Inflammatory macrophage treated with lipopolysaccharide for 1 hour (primary cell): ENCODE measurements at regions not wholly inside any gene's neighbourhood (a gene's known extent, or its start where the extent isn't known, plus 50 kb on each side); places are given as distances from the start of the nearest gene placed in this dataset.

Experiments used
- DNase-seq, 2 donors: peaks; one replicate each; pipeline ENCODE4 v3.0.0-alpha.2; 2020 to 2022

- DNase-seq, result no peak
Observed at GRCh38 chr18:27430595-27430994, 245.5 kb upstream of the CHST9 start.

DNA sequence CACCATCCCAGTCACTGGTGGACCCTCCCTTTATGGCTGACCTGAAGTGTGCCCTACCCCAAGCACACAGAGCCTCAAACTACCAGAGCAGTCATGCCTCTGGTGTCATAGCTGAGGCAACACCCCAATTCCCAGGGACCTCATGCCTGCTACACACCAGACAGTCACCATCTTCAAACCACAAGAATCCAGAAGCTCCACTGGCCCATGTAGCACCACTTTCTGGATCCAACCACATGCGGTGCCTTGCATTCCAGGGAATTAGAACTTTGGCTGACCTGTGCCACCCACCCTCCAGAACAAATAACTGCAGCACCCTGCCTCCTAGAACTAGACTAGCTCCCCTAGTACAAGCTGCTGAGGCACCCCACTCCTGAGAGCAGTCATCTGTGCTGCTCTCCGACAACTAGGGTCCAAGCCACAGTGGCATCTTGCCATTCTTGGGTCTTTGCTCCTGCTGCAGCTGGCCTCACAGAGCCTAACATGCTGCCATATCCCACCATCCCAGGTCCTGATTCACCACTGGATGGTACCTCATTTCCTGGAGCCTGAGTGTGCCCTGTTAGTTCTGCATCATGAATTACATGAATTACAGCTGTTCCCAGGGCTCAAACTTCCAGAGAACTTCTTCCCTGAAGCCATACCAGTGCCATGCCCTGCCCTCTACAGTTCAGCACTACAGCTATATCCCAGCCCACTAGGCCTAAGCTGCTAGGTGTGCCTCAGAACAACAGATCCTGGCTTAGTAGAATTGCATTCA lies 243.8 kb upstream of the CHST9 start:
- no peak for DNase-seq

DNA sequence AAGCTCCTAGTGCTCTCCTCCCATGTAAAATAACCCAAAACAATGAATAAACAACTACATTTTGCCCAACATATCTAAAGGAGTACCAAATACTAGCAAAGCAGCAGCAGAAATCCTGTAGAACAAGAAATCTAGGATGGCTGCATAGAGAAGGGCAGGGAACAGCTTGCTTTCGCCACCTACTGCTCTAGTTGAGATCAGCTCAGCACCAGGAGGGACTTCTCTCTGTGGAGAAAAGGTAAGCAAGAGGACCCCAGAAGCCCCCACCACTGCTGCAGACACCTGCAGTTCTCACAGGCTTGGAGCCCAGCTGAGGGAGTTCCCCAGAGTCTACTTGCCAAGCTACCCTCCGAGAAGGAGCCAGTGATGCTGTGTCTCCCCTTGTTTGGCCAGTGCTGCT lies 243.0 kb upstream of the CHST9 start:
- no peak for DNase-seq

DNA sequence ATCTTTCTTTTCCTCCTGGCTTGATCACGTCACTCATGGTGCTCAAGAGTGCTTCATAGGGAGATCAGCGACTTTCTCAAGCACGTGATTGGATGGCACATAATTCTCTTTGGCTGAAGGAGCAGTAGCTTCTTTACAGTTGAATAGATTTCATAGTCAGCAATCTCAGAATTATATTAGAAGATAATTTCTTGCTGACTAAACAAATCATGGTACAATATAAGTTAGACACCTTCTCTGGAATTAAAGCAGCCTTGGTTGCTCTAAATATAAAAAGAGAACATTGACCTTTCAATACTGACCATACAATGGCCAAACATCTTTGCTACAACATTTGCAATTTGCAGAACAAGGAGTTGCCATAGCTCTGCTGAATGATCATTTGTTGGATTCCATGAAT lies 238.5 kb upstream of the CHST9 start:
- no peak for DNase-seq

GRCh38 chr18:27419646-27420045 lies 234.5 kb upstream of the CHST9 start:
- DNase-seq, result no peak

DNA sequence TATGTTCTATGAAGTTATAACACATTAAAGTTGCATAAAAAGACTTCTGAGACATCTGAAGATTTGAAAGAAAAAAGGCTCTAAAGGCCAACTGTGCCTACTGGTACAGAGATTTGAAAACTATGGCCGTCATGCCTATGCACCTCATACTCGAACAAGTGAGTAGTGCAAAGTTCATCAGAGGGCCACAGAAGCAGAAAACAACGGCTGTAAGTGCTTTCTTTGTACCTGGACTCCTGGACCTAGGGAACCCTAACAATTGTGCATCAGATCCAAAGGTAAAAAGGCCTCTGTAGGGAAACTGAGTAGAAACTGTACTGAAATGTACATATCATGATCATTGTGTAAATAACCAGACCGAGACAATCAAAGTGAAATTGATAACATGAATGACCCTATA lies 230.4 kb upstream of the CHST9 start:
- no peak for DNase-seq

DNA sequence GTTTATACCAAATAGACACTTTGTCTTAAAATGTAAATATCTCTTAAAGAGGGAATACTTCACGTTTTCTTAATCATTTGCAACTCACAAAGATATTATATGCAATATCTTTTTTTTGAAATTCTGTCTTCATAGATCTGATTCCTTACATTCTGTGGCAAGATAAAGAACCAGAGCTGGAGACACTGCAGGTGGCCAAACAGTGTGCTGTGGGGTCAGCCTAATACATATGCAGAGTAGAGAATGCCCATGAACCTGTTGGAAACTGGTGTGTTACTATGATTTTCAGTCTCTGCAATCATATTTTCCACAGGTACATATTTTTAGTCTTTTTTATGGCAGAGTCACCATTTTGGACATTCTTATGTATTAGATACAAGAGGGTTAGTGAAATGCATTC lies 229.6 kb upstream of the CHST9 start:
- DNase-seq, result no peak

GRCh38 chr18:27413495-27414401 lies 228.6 kb upstream of the CHST9 start:
- no peak for DNase-seq

GRCh38 chr18:27412556-27412955 lies 227.4 kb upstream of the CHST9 start:
- DNase-seq, result no peak

- no peak for DNase-seq
Observed at GRCh38 chr18:27411911-27412310, 226.8 kb upstream of the CHST9 start.

DNA sequence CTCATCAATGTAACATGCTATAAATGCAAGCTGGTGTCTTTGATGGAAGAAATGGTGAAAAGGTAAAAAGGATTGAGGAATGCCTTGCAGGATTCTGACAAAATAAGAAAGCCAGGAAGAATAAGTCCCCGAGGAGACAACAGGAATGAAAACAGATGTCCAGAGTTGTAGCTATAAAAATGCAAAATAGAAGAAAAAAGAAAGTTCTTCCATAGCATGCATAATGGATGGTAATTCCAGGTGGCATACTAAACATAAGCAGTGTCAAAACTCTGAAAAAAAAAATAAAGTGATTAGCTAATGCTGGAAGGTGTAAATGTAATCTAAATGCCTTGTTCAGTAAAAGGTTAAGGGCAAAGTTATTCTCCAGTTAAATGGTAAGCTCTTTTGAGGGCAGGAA lies 225.9 kb upstream of the CHST9 start:
- DNase-seq, result no peak

DNA sequence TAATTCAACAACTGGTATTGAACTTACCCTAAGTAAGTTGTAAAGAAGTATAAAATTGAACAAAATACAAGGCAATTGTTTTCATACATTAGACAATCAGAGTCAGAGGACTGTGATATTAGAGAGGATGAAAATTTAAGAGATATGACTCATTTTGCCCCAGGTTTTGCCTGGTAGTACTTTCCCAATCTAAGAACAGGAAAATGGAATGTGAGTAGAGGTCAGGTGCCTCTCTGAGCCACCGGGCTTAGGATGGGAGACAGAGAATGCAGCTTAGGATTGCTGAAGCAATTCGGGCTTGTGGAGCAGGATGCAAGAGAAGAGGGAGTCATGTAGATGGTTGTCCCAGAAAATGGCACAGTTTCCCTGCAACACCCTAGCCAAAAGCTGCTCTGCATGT lies 219.7 kb upstream of the CHST9 start:
- DNase-seq, result no peak

DNA sequence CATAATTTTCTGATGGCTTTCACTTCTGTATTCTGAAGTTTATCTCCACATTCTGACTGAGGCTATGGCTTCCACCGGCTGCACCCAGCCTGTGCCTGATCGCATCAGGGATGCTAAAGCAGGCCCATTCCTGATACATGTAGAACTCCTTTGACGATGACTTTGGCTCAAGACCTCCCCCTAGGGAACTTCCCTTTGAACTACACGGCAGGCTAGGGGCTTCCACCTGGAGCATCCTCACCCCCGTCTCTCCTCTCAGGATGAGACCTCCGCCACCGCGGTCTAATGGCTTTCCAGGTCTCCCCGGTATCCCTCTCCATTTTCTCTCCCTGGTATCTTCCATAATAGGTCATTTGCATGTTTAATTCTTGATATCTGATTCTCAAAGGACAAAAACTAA lies 214.9 kb upstream of the CHST9 start:
- no peak for DNase-seq

GRCh38 chr18:27395752-27396151 lies 210.6 kb upstream of the CHST9 start:
- DNase-seq, result no peak

DNA sequence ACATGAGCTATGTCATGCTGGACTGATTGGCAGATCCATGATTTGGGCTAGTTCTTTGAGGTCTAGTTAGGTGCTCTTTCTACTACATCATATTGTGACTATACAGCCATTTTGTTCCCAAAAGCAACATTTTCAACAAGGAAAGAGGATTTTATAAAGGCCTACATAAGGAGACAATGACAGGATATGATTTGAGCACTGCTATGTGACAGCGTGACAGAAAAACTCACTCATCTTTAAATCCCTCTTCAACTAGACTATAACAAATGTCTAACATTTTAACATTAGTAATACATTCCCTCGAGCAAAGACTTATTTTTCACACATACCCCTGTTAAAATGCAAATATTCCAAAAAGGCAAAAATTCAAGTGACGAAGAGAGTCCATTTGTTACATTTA lies 209.6 kb upstream of the CHST9 start:
- DNase-seq, result no peak

- no peak for DNase-seq
Observed at GRCh38 chr18:27382567-27383216, 197.6 kb upstream of the CHST9 start.

GRCh38 chr18:27378431-27379095 lies 193.5 kb upstream of the CHST9 start:
- no peak for DNase-seq

- DNase-seq, result no peak
Observed at GRCh38 chr18:27377251-27377650, 192.1 kb upstream of the CHST9 start.

GRCh38 chr18:27372386-27372785 lies 187.3 kb upstream of the CHST9 start:
- no peak for DNase-seq

GRCh38 chr18:27366665-27367064 lies 181.6 kb upstream of the CHST9 start:
- DNase-seq, result no peak

DNA sequence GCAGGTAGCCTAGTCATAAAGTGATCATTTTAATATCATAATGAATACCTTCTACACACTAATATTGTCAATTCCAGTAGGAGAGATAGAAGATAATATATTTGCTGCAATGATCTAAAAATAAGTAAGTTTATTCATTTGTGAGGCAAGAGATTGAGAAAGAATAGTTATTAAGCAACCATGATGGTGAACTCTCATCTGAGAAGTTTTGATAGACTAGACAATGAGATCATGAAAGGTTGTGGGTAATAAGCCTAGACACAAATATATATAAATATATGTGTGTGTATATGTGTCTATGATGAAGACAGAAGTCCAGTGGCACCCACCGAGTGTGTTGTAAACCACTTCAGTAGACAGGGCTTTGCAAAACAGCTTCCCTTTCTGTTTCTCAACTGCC lies 181.0 kb upstream of the CHST9 start:
- no peak for DNase-seq

- DNase-seq, result no peak
Observed at GRCh38 chr18:27363872-27364271, 178.8 kb upstream of the CHST9 start.

DNA sequence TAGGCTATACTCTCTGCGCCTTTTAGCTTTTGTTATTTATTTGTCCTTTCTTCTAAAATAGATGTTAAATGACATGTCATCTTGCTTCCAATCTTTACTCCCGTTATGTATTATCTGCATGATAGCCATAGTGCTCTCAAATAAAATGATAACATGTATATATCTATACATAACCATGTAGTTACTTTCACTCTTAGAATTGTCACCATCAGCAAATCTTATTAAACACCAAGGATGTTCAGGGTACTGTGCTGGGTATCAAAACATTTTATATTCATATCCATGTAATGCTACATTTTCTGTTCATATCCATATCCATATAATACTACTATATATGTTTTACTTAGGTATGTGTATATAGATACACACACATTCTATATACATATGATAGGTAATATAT lies 176.4 kb upstream of the CHST9 start:
- no peak for DNase-seq
